PC-3 (cell line): ENCODE measurements at regions not wholly inside any gene's neighbourhood (a gene's known extent, or its start where the extent isn't known, plus 50 kb on each side); places are given as distances from the start of the nearest gene placed in this dataset.

ENCODE experiments used
- ATAC-seq: fragments of 200-7000 bp; cut with Tn5 transposase; 2 replicates; pipeline ENCODE4 v1.9.1; 2020; ENCODE audit warnings: mild to moderate bottlenecking, moderate library complexity
- BruUV-seq: library from RNA; stranded (reverse); fragments of 400-500 nt; replicated peaks from 2 replicates; lab custom pipeline; 2021; lab: Mats Ljungman, UMichigan
- CTCF ChIA-PET: fragments of 300-600 bp; sonication (Branson Sonifier 250); formaldehyde crosslinking; loops from one replicate; lab custom pipeline; 2022; ENCODE audit warnings: antibody characterized with exemption; lab: Charles Lee
- POLR2A ChIA-PET: fragments of 300-600 bp; sonication (Branson Sonifier 250); formaldehyde crosslinking; loops from one replicate; lab custom pipeline; 2022; ENCODE audit warnings: antibody characterized with exemption; ENCODE audit not compliant: unreplicated experiment; lab: Charles Lee
- DNase-seq: peaks from one replicate; pipeline ENCODE4 v3.0.0-alpha.2; 2015
- H2AFZ ChIP-seq: fragments of 300-600 bp; sonication (generic); 2 replicates; pipeline ENCODE4 v1.6.0; 2016; ENCODE audit warnings: antibody characterized with exemption, low read length
- H3F3A ChIP-seq: fragments of 300-600 bp; sonication (generic); one replicate; pipeline ENCODE4 v1.6.0; 2017; ENCODE audit warnings: antibody characterized with exemption, low read length, control low read depth, mild to moderate bottlenecking; ENCODE audit not compliant: unreplicated experiment
- H3K27ac ChIP-seq: fragments of 300-600 bp; sonication (generic); 2 replicates; pipeline ENCODE4 v1.5.1; 2016; ENCODE audit warnings: mild to moderate bottlenecking, low read length
- H3K27me3 ChIP-seq: fragments of 300-600 bp; sonication (generic); 2 replicates; pipeline ENCODE4 v1.6.1; 2016; ENCODE audit warnings: low read length, mixed read lengths
- H3K36me3 ChIP-seq: fragments of 300-600 bp; sonication (generic); 2 replicates; pipeline ENCODE4 v1.6.1; 2016; ENCODE audit warnings: low read depth, mixed run types, low read length, mixed read lengths
- H3K4me1 ChIP-seq: fragments of 300-600 bp; sonication (generic); 2 replicates; pipeline ENCODE4 v1.5.1; 2016; ENCODE audit warnings: low read length; ENCODE audit not compliant: insufficient read depth
- H3K4me2 ChIP-seq: fragments of 300-600 bp; sonication (generic); 2 replicates; pipeline ENCODE4 v1.6.0; 2016; ENCODE audit warnings: low read length
- H3K4me3 ChIP-seq: fragments of 300-600 bp; sonication (generic); 2 replicates; pipeline ENCODE4 v1.5.1; 2016; ENCODE audit warnings: mild to moderate bottlenecking, low read length, mixed read lengths
- H3K79me2 ChIP-seq: fragments of 300-600 bp; sonication (generic); 2 replicates; pipeline ENCODE4 v1.6.1; 2017; ENCODE audit warnings: low read length, mixed read lengths
- H3K9ac ChIP-seq: fragments of 300-600 bp; sonication (generic); 2 replicates; pipeline ENCODE4 v1.6.0; 2016; ENCODE audit warnings: mild to moderate bottlenecking, low read length
- H3K9me2 ChIP-seq: fragments of 300-600 bp; sonication (generic); replicated peaks from 2 replicates; pipeline ENCODE4 v1.6.1; 2016; ENCODE audit warnings: mixed run types, low read length, mixed read lengths
- H3K9me3 ChIP-seq: fragments of 300-600 bp; sonication (generic); 2 replicates; pipeline ENCODE4 v1.6.1; 2016; ENCODE audit warnings: low read length, mixed read lengths
- H4K20me1 ChIP-seq: fragments of 300-600 bp; sonication (generic); 2 replicates; pipeline ENCODE4 v1.6.1; 2016; ENCODE audit warnings: low read length, mixed read lengths
- CTCF ChIP-seq: fragments of 300-600 bp; sonication (generic); conservative IDR thresholded peaks from 2 replicates; pipeline ENCODE4 v1.5.1; 2017; ENCODE audit warnings: antibody characterized with exemption, low read depth, mild to moderate bottlenecking, low read length
- EZH2 ChIP-seq: fragments of 300-600 bp; sonication (generic); IDR thresholded peaks from one replicate; pipeline ENCODE4 v1.6.1; 2017; ENCODE audit warnings: antibody characterized with exemption, mild to moderate bottlenecking, low read length; ENCODE audit not compliant: unreplicated experiment
- EZH2phosphoT487 ChIP-seq: fragments of 300-600 bp; sonication (generic); IDR thresholded peaks from 2 replicates; pipeline ENCODE4 v1.6.1; 2018; ENCODE audit warnings: mild to moderate bottlenecking, antibody characterized with exemption, low read length, borderline replicate concordance
- intact Hi-C: fragments of 100-400 bp; cut with micrococcal nuclease; formaldehyde crosslinking; loops from 2 replicates; pipeline ENCODE4 v1.9.0; 2023

GRCh38 chr6:6788394-6789032, 200.0 kb downstream of the LY86 start:
- POLR2A ChIA-PET = no interaction called here
- no peaks in the 10 kb centered on the region for H3K36me3 ChIP-seq
- H3K27me3 ChIP-seq = no peaks in the 10 kb centered on the region
- H3K79me2 ChIP-seq = no peaks in the 10 kb centered on the region
- H3K27ac ChIP-seq = peak overlapping the region; percentile 94
- intact Hi-C loops = no loop called here
- no peak overlapping the region for H2AFZ ChIP-seq
- TF ChIP-seq EZH2phosphoT487 (no peak), CTCF (peak; percentile 66), EZH2 (no peak)
- no peak for ATAC-seq
- peaks cover 28% of the 10 kb centered on the region for H3K4me1 ChIP-seq
- no peaks in the 10 kb centered on the region for H3F3A ChIP-seq
- peak; percentile 40 for DNase-seq
- no peak overlapping the region for H3K4me3 ChIP-seq
- CTCF ChIA-PET = no interaction called here
- no peak overlapping the region for H3K4me2 ChIP-seq
- BruUV-seq = no TSS peak
- no peaks in the 10 kb centered on the region for H4K20me1 ChIP-seq
- H3K9me3 ChIP-seq = no peaks in the 10 kb centered on the region
- H3K9me2 ChIP-seq = no peaks in the 10 kb centered on the region
- peak overlapping the region; percentile 14; the same call in 1 of the 2 replicates for H3K9ac ChIP-seq

GRCh38 chr6:6790393-6790792, 201.9 kb downstream of the LY86 start:
- Histone ChIP-seq H3K9me3 (no peaks in the 10 kb centered on the region), H3K9me2 (no peaks in the 10 kb centered on the region), H3K79me2 (no peaks in the 10 kb centered on the region), H3K36me3 (no peaks in the 10 kb centered on the region), H3F3A (no peaks in the 10 kb centered on the region), H3K4me1 (peaks cover 28% of the 10 kb centered on the region), H3K27ac (peak overlapping the region; percentile 94), H4K20me1 (no peaks in the 10 kb centered on the region), H2AFZ (no peak overlapping the region), H3K27me3 (no peaks in the 10 kb centered on the region), H3K4me3 (no peak overlapping the region), H3K4me2 (no peak overlapping the region), H3K9ac (peak overlapping the region; percentile 35)
- CTCF ChIA-PET = interaction anchor here (1.0 kb wide), 1 partner anchor 356 kb away, joined by 3 read pairs; no protein-coding TSS in a partner anchor
- no TSS peak for BruUV-seq
- TF ChIP-seq EZH2 (no peak), EZH2phosphoT487 (no peak), CTCF (no peak)
- no peak for ATAC-seq
- intact Hi-C loops = no loop called here
- no peak for DNase-seq
- POLR2A ChIA-PET = no interaction called here

- Histone ChIP-seq H3K4me2 (peak overlapping the region; percentile 21), H3K79me2 (no peaks in the 10 kb centered on the region), H4K20me1 (no peaks in the 10 kb centered on the region), H2AFZ (no peak overlapping the region), H3K27ac (peak overlapping the region; percentile 94), H3F3A (no peaks in the 10 kb centered on the region), H3K36me3 (no peaks in the 10 kb centered on the region), H3K4me1 (peaks cover 28% of the 10 kb centered on the region), H3K4me3 (no peak overlapping the region), H3K9me3 (no peaks in the 10 kb centered on the region), H3K9ac (peak overlapping the region; percentile 75), H3K9me2 (no peaks in the 10 kb centered on the region), H3K27me3 (no peaks in the 10 kb centered on the region)
- CTCF ChIA-PET = interaction anchor here (1.0 kb wide), 1 partner anchor 356 kb away, joined by 3 read pairs; no protein-coding TSS in a partner anchor
- no TSS peak for BruUV-seq
- DNase-seq (peak; percentile 96), ATAC-seq (peak; percentile 97)
- POLR2A ChIA-PET = interaction anchor here (0.6 kb wide), 1 partner anchor 94 kb away, joined by 4 read pairs; no protein-coding TSS in a partner anchor
- TF ChIP-seq EZH2phosphoT487 = no peak
- intact Hi-C loops = no loop called here
Observed at GRCh38 chr6:6790891-6791290, 202.4 kb downstream of the LY86 start.
